Endodermal cell (in vitro differentiated cells): ENCODE measurements at regions not wholly inside any gene's neighbourhood (a gene's known extent, or its start where the extent isn't known, plus 50 kb on each side); places are given as distances from the start of the nearest gene placed in this dataset.

ENCODE experiments used
- DNase-seq: peaks from one replicate; pipeline ENCODE4 v3.0.0-alpha.2; 2017
- H3K27ac ChIP-seq: 2 replicates; pipeline ENCODE4 v1.5.1; 2013; ENCODE audit warnings: mild to moderate bottlenecking, low read depth, low read length, moderate library complexity
- H3K27me3 ChIP-seq: 2 replicates; pipeline ENCODE4 v1.6.1; 2013; ENCODE audit warnings: mild to moderate bottlenecking, low read length, moderate library complexity; ENCODE audit not compliant: insufficient read depth, control insufficient read depth, poor library complexity, severe bottlenecking
- H3K36me3 ChIP-seq: 2 replicates; pipeline ENCODE4 v1.7.0; 2013; ENCODE audit warnings: mild to moderate bottlenecking, low read length, moderate library complexity; ENCODE audit not compliant: control insufficient read depth, insufficient read depth
- H3K4me1 ChIP-seq: one replicate; pipeline ENCODE4 v1.7.0; 2013; ENCODE audit warnings: low read length; ENCODE audit not compliant: control insufficient read depth, insufficient read depth
- H3K4me3 ChIP-seq: 2 replicates; pipeline ENCODE4 v1.5.1; 2013; ENCODE audit warnings: mild to moderate bottlenecking, low read length, moderate library complexity
- H3K9ac ChIP-seq: 2 replicates; pipeline ENCODE4 v1.6.1; 2013; ENCODE audit warnings: mild to moderate bottlenecking, low read length, moderate library complexity; ENCODE audit not compliant: poor library complexity, severe bottlenecking; ENCODE audit errors: extremely low read depth
- H3K9me3 ChIP-seq: 2 replicates; pipeline ENCODE4 v1.6.1; 2013; ENCODE audit warnings: mild to moderate bottlenecking, low read length, moderate library complexity; ENCODE audit not compliant: control insufficient read depth
- H3K27ac Mint-ChIP-seq: 2 replicates; pipeline ENCODE4 v1.8.0; 2020; ENCODE audit warnings: mixed read lengths
- H3K27me3 Mint-ChIP-seq: 2 replicates; pipeline ENCODE4 v1.8.0; 2021; ENCODE audit warnings: mild to moderate bottlenecking, mixed read lengths; ENCODE audit not compliant: insufficient read depth
- H3K36me3 Mint-ChIP-seq: 2 replicates; pipeline ENCODE4 v1.8.0; 2020; ENCODE audit warnings: low read depth, mixed read lengths
- H3K4me1 Mint-ChIP-seq: 2 replicates; pipeline ENCODE4 v1.8.0; 2020; ENCODE audit warnings: mixed read lengths
- H3K4me3 Mint-ChIP-seq: 2 replicates; pipeline ENCODE4 v1.8.0; 2020; ENCODE audit warnings: mild to moderate bottlenecking, moderate library complexity, mixed read lengths
- H3K9me3 Mint-ChIP-seq: 2 replicates; pipeline ENCODE4 v1.8.0; 2020; ENCODE audit warnings: mild to moderate bottlenecking, mixed read lengths
- WGBS, 2 experiments: methylation state at CpG; one replicate each; pipeline versions ENCODE4 v1.1.5 to v1.1.7; 2013; ENCODE audit warnings: missing lambda C conversion rate in 2 of 2, mixed read lengths in 1 of 2; ENCODE audit not compliant: insufficient coverage in 1 of 2, insufficient read length in 1 of 2; 5-methylcytosine and 5-hydroxymethylcytosine counted together
- TF ChIP-seq, protein P1 (sequence below): fragments of 200-600 bp; sonication (generic); conservative IDR thresholded peaks from 2 replicates; pipeline ENCODE4 v1.5.0; 2021; ENCODE audit warnings: antibody characterized with exemption, mild to moderate bottlenecking

DNA sequence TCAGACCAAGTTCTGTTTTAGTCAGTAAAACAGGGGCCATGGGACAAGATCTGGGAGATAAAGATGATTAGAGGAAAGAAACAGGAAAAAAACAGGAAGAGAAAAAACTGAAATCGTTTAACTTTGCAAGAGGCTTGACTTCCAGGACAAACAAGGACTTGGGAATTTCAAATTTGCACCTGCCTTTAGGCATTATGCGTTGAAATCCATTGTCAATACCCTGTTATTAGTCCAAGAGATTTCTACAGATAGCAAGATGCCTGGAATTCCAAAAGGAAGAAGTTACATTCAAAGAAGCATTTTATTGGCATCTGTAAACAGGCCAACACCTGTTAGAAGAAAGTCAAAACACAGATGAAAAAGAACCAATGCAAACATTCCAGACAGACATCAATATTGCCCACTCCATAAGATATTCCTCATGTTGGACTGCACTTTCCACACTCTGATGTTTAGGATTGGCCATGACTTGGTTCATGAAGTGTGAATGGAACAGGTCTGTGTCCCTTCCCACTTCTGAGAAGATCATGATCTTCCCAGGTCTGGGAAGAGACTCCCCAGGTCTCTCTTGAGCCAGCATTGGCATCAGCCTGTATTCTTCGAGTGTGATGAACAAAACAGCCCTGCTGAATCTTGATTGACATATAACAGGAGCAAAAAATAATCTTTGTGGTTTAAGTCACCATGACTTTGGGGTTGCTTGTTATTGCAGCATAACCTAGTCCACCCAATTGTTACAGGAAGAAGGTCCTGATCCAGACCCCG, 181.4 kb upstream of the FN1 start:
- peaks cover 54% of the 10 kb centered on the region for H3K4me1 Mint-ChIP-seq
- peaks cover 17% of the 10 kb centered on the region for H3K4me1 ChIP-seq

GRCh38 chr2:215615803-215616174, 179.9 kb upstream of the FN1 start:
- H3K27ac Mint-ChIP-seq: no peak overlapping the region
- WGBS, 2 experiments: 90 to 94% methylated on average over 3 of the region's 3 CpGs

More for the DNA sequence above, 181.4 kb upstream of the FN1 start:
- TF ChIP-seq, protein P1, sequence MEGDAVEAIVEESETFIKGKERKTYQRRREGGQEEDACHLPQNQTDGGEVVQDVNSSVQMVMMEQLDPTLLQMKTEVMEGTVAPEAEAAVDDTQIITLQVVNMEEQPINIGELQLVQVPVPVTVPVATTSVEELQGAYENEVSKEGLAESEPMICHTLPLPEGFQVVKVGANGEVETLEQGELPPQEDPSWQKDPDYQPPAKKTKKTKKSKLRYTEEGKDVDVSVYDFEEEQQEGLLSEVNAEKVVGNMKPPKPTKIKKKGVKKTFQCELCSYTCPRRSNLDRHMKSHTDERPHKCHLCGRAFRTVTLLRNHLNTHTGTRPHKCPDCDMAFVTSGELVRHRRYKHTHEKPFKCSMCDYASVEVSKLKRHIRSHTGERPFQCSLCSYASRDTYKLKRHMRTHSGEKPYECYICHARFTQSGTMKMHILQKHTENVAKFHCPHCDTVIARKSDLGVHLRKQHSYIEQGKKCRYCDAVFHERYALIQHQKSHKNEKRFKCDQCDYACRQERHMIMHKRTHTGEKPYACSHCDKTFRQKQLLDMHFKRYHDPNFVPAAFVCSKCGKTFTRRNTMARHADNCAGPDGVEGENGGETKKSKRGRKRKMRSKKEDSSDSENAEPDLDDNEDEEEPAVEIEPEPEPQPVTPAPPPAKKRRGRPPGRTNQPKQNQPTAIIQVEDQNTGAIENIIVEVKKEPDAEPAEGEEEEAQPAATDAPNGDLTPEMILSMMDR: no peak
- H3K9ac ChIP-seq: no peak overlapping the region
- 90 to 94% methylated on average over 4 of the region's 4 CpGs for WGBS, 2 experiments
- peaks cover 35% of the 10 kb centered on the region for H3K9me3 Mint-ChIP-seq
- H3K27ac ChIP-seq: no peak overlapping the region
- H3K27me3 Mint-ChIP-seq: no peaks in the 10 kb centered on the region
- no peaks in the 10 kb centered on the region for H3K27me3 ChIP-seq
- peak overlapping the region; percentile 70 for H3K4me3 ChIP-seq
- no peak for DNase-seq
- peak overlapping the region; percentile 15 for H3K27ac Mint-ChIP-seq
- H3K36me3 Mint-ChIP-seq: peaks cover 14% of the 10 kb centered on the region
- no peak overlapping the region for H3K4me3 Mint-ChIP-seq
- peaks cover 37% of the 10 kb centered on the region for H3K9me3 ChIP-seq
- peaks cover 8% of the 10 kb centered on the region for H3K36me3 ChIP-seq

GRCh38 chr2:215615067-215615802, 179.4 kb upstream of the FN1 start:
- no peak for DNase-seq
- Mint-ChIP-seq H3K4me1 (peaks cover 52% of the 10 kb centered on the region), H3K4me3 (no peak overlapping the region), H3K27me3 (no peaks in the 10 kb centered on the region), H3K27ac (no peak overlapping the region), H3K36me3 (peaks cover 14% of the 10 kb centered on the region), H3K9me3 (peaks cover 35% of the 10 kb centered on the region)
- no peak overlapping the region for H3K27ac ChIP-seq
- TF ChIP-seq, protein P1: no peak
- H3K36me3 ChIP-seq: peaks cover 8% of the 10 kb centered on the region
- H3K9me3 ChIP-seq: peaks cover 37% of the 10 kb centered on the region
- no peak overlapping the region for H3K9ac ChIP-seq
- H3K4me3 ChIP-seq: peak overlapping the region; percentile 70
- WGBS, 2 experiments: 97 to 98% methylated on average over 13 to 32 of the region's 32 CpGs
- peaks cover 14% of the 10 kb centered on the region for H3K4me1 ChIP-seq
- no peaks in the 10 kb centered on the region for H3K27me3 ChIP-seq

More at GRCh38 chr2:215615803-215616174, 179.9 kb upstream of the FN1 start:
- TF ChIP-seq, protein P1: no peak
- H3K36me3 ChIP-seq: peaks cover 8% of the 10 kb centered on the region
- H3K4me3 ChIP-seq: peak overlapping the region; percentile 70
- Mint-ChIP-seq H3K36me3 (peaks cover 14% of the 10 kb centered on the region), H3K4me1 (peaks cover 57% of the 10 kb centered on the region), H3K27me3 (no peaks in the 10 kb centered on the region), H3K9me3 (peaks cover 35% of the 10 kb centered on the region), H3K4me3 (no peak overlapping the region)
- peaks cover 37% of the 10 kb centered on the region for H3K9me3 ChIP-seq
- peaks cover 17% of the 10 kb centered on the region for H3K4me1 ChIP-seq
- no peak overlapping the region for H3K27ac ChIP-seq
- DNase-seq: no peak
- no peaks in the 10 kb centered on the region for H3K27me3 ChIP-seq
- no peak overlapping the region for H3K9ac ChIP-seq
